Heart left ventricle (tissue), 16 donors: ENCODE measurements at regions not wholly inside any gene's neighbourhood (a gene's known extent, or its start where the extent isn't known, plus 50 kb on each side); places are given as distances from the start of the nearest gene placed in this dataset.

Experiments used
- ATAC-seq, 4 donors: fragments of 200-7000 bp; cut with Tn5 transposase; one replicate each; pipeline ENCODE4 v1.9.1; 2020 to 2022; ENCODE audit warnings: moderate library complexity in 4 of 4, mild to moderate bottlenecking in 3 of 4, moderate number of reproducible peaks in 1 of 4
- DNase-seq, 5 donors: peaks; one replicate each; pipeline ENCODE4 v3.0.0-alpha.2; 2020
- H3K27ac ChIP-seq, 12 donors: fragments of 200-600 bp; sonication (generic) in 4 of 12; one replicate each; pipeline versions ENCODE4 v1.5.0 to v1.8.0; 2016 to 2022; ENCODE audit warnings: mild to moderate bottlenecking in 2 of 12
- H3K27me3 ChIP-seq, 9 donors: fragments of 200-600 bp; sonication (generic) in 2 of 9; one replicate each; pipeline versions ENCODE4 v1.5.1 to v1.8.0; 2016 to 2022; ENCODE audit warnings: mild to moderate bottlenecking in 3 of 9
- H3K36me3 ChIP-seq, 9 donors: fragments of 200-600 bp; sonication (generic) in 2 of 9; one replicate each; pipeline versions ENCODE4 v1.5.0 to v1.8.0; 2018 to 2022; ENCODE audit warnings: mild to moderate bottlenecking in 2 of 9
- H3K4me1 ChIP-seq, 12 donors: fragments of 200-600 bp; sonication (generic) in 4 of 12; one replicate each; pipeline versions ENCODE4 v1.5.0 to v1.8.0; 2016 to 2022; ENCODE audit warnings: mild to moderate bottlenecking in 3 of 12
- H3K4me3 ChIP-seq, 12 donors: fragments of 200-600 bp; sonication (generic) in 4 of 12; one replicate each; pipeline versions ENCODE4 v1.5.0 to v1.8.0; 2017 to 2022; ENCODE audit warnings: mild to moderate bottlenecking in 9 of 12, moderate library complexity in 4 of 12
- H3K9me3 ChIP-seq, 12 donors: fragments of 200-600 bp; sonication (generic) in 4 of 12; one replicate each; pipeline versions ENCODE4 v1.5.0 to v1.8.0; 2016 to 2022; ENCODE audit warnings: mild to moderate bottlenecking in 1 of 12
- CTCF ChIP-seq, 12 donors: fragments of 200-600 bp; sonication (generic) in 4 of 12; IDR thresholded peaks; one replicate each; pipeline versions ENCODE4 v1.5.0 to v1.8.0; 2018 to 2022; ENCODE audit warnings: antibody characterized with exemption in 12 of 12, mild to moderate bottlenecking in 5 of 12
- POLR2A ChIP-seq, 2 donors: fragments of 450-650 bp; IDR thresholded peaks; one replicate each; pipeline ENCODE4 v1.6.1; 2017; ENCODE audit warnings: antibody characterized with exemption in 2 of 2, mild to moderate bottlenecking in 2 of 2, moderate library complexity in 2 of 2
- WGBS, 4 donors: extraction: QIAGEN DNeasy Blood & Tissue Kit in 2 of 4; methylation state at CpG; one replicate each; pipeline versions ENCODE4 v1.1.5 to v1.1.7; 2013 to 2018; 5-methylcytosine and 5-hydroxymethylcytosine counted together
- intact Hi-C, 10 donors: fragments of 100-400 bp; cut with DNase I; formaldehyde crosslinking; loops; one replicate each; pipeline versions ENCODE4 v1.11.1 to v1.14.2; 2022
- donor health status: ischemic (EF 13 %, LVEDD 7.1; RV severe dilation, severe dysfunction).
- donor health status: healthy with polysubstance abuse.
- donor health status: DM: no; HTN: yes; CAD: no.
- donor health status: DM: no; HTN: no; CAD: no.
- donor health status: ischemic (EF 25% LVEDD 6.9; RV normal size, moderate dysfunction).
- donor health status: ischemic (EF 25% LVEDD 5.7; RV mildly dilated, moderate dysfunction).
- donor health status: healthy.
- donor health status: DM: yes; HTN: yes; CAD: no.
- donor health status: ischemic (EF 35%, LVEDD 5.7; RV mildly dilated, moderate dysfunction).
- donor health status: nonischemic (EF 11% LVEDD 7.7; RV severe dilation, severe dysfunction).
- donor health status: DM: yes; HTN: yes; CAD: no.
- donor health status: PGD.
- donor health status: ischemic (EF 29% LVEDD 5.4; RV normal size, mild dysfunction).
- donor health status: nonischemic (EF 23%, LVEDD 6.1; RV moderate dilation, normal function).

GRCh38 chr2:176414641-176415040 is 145.4 kb downstream of the MTX2 start:
- TF ChIP-seq CTCF (IDR thresholded peaks at IDR 0.05), result no peak
- TF ChIP-seq POLR2A (IDR thresholded peaks at IDR 0.05), result no peak
- intact Hi-C loops, result no loop called here
- Histone ChIP-seq H3K27ac (no peak overlapping the region), H3K9me3 (no peaks in the 10 kb centered on the region), H3K36me3 (no peaks in the 10 kb centered on the region), H3K4me1 (no peaks in the 10 kb centered on the region), H3K27me3 (peaks cover 0 to 10% (median 0%) of the 10 kb centered on the region in 9 donors), H3K4me3 (no peak overlapping the region)
- ATAC-seq (no peak), DNase-seq (no peak)
- 72 to 81% (median 78%) methylated on average over 3 of the region's 3 CpGs for WGBS, 4 donors

DNA sequence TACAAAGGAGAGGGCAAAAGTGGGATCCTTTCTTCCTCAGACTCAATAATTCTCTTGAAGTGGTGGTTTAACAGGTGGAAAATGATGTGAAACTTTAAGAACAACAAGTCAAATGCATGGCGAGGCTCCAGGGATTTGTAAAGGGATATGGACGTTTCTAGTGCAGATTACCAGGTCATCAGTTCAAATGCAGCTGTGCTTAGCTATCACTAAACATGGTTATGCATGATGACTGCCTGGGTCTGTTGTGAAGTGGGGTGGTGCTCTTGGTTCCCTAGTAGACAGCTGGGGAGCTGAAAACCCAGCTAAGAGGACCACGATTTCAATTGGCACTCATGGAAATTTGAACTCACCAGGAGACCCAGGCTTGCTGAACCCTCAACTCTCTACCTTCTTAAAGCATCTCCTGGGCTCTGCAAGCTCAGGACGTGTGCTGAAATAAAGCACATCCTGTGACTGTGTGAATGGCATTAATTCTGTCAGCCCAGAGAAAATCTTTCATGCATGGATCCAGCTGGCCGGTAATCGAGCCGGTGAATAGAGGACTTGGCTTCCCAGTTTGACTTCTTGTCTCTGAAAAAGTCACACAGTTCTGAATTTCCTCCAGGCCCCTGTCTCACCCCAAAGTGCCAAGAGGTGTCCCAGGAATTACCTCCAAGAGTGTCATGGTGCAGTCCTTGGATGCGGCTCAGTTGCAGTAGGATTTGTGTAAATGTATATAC is 146.1 kb downstream of the MTX2 start:
- Histone ChIP-seq H3K4me3 (no peak overlapping the region), H3K27me3 (peaks cover 0 to 10% (median 0%) of the 10 kb centered on the region in 9 donors), H3K9me3 (no peaks in the 10 kb centered on the region), H3K27ac (no peak overlapping the region), H3K4me1 (no peaks in the 10 kb centered on the region), H3K36me3 (no peaks in the 10 kb centered on the region)
- DNase-seq (no peak), ATAC-seq (no peak)
- intact Hi-C loops, result no loop called here
- WGBS, 4 donors, result 75 to 85% (median 81%) methylated on average over 8 of the region's 8 CpGs
- no peak for TF ChIP-seq CTCF (IDR thresholded peaks at IDR 0.05)
- no peak for TF ChIP-seq POLR2A (IDR thresholded peaks at IDR 0.05)

DNA sequence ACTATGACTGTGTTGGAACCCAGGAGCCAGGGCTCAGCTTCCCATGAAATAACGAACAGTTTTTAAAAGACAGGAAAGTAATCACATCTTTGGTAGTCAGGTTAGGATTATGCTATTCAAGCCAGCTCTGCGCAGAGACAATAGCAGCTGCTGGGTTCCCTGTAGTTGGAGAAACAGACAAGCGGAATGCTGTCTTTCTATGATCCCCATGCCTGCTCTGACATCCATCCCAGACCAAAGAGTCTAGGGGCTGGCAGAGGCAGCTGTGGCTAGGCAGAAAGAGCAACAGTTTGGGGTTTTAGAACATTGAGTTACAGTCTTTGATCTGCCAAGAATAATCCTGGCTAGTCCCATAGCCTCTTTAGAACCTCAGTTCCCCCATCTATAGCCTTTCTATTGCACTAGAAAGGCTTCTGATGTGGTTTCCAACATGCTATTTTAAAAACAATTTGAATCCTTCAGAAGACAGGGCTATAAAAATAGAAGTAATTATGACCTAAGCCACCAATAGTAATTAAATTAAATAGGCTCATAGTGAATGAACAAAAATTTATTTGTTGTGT is 146.8 kb downstream of the MTX2 start:
- H3K27ac ChIP-seq, result no peak overlapping the region
- H3K4me1 ChIP-seq, result no peaks in the 10 kb centered on the region
- no peak for DNase-seq
- TF ChIP-seq CTCF (IDR thresholded peaks at IDR 0.05) (no peak), POLR2A (IDR thresholded peaks at IDR 0.05) (no peak)
- no peak for ATAC-seq
- no peak overlapping the region for H3K4me3 ChIP-seq
- no peaks in the 10 kb centered on the region for H3K9me3 ChIP-seq
- intact Hi-C loops, result no loop called here
- no peaks in the 10 kb centered on the region for H3K36me3 ChIP-seq
- 91 to 98% (median 93%) methylated on average over 3 of the region's 3 CpGs for WGBS, 4 donors
- peaks cover 0 to 10% (median 0%) of the 10 kb centered on the region in 9 donors for H3K27me3 ChIP-seq

GRCh38 chr2:176418768-176419167 is 149.5 kb downstream of the MTX2 start:
- H3K27ac ChIP-seq, result no peak overlapping the region
- peaks cover 0 to 10% (median 0%) of the 10 kb centered on the region in 9 donors for H3K27me3 ChIP-seq
- WGBS, 4 donors, result 92 to 98% (median 95%) methylated on average over 6 of the region's 6 CpGs
- intact Hi-C loops, result no loop called here
- no peaks in the 10 kb centered on the region for H3K9me3 ChIP-seq
- H3K36me3 ChIP-seq, result no peaks in the 10 kb centered on the region
- no peak for DNase-seq
- H3K4me1 ChIP-seq, result no peaks in the 10 kb centered on the region
- TF ChIP-seq CTCF (IDR thresholded peaks at IDR 0.05) (no peak), POLR2A (IDR thresholded peaks at IDR 0.05) (no peak)
- H3K4me3 ChIP-seq, result no peak overlapping the region
- ATAC-seq, result no peak
